ENCODE measurements at regions not wholly inside any gene's neighbourhood (a gene's known extent, or its start where the extent isn't known, plus 50 kb on each side); places are given as distances from the start of the nearest gene placed in this dataset.
"Not testable (repeated sequence)": the region's sequence is repeated elsewhere in the genome, so short reads cannot be mapped to it uniquely, and the experiment has no call there.

DNA sequence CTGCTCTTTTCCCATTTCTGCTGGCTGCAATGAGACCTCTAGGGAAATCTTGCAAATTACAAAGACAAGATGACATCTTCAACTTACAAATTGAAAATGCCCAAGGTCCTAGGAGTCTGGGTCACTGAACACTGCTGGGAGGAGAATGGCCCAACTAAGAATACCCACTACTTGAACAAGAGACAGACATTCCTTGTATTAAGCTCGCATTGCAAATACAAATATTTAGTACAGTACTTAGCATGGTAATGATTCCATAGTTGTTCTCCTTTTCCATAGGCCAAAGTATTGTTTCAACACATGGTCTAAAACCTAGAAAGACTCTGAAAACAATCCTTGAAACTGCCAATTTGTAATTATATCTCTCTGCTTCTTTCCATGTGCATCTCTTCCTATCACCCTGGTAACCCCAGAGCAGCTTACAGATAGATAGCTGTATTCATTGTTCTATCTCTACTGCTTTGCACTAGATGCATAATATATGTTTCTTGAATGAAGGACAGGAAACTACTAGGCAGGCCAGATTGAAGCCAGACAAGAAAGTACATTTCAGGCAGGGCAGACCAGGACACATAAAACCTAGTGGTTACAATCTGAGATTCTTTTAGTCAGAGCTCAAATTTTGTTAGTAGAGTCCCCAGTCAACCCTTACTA lies 1545.7 kb upstream of the TENM4 start:
- DNase-seq (ENCODE audit: low read depth in 2 of 2, low spot score in 1 of 2) = no peak

DNA sequence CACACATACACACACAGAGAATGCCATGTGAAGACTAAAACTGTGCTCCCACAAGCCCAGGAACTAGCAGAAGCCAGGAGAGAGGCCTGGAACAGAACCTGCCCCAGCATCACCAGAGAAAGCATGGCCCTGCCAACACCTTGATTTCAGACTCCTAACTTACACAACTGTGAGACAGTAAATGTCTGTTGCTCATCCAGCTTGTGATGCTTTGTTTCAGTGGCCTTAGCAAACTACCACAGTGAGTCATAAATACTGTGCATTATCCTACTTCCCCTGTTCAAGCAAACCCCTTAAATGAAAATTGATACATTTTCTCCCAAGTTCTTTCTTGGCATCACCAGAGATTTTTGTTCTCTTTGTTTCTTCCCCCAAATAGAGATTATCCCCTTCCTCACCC lies 1539.4 kb upstream of the TENM4 start:
- DNase-seq (ENCODE audit: low read depth in 2 of 2, low spot score in 1 of 2) = no peak

DNA sequence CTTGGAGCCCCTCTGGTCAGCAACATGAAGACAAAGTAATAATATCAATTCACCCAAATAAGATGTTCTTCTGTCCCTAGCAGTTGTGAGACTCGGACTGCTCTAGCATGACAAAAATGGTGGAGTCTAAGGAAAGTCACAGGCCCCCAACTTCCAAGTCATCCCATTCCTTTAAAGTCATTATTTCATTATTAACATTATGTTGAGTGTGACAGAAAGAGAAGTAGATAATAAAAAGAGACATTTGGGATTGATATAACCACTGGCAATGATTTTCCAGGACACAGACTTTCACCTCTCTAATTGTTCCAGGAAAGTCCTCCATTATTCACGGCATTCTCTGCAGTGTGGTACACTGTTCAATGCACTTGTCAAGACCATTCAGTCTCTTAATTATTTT lies 1533.0 kb upstream of the TENM4 start:
- no peak for DNase-seq (ENCODE audit: low read depth in 2 of 2, low spot score in 1 of 2)

DNA sequence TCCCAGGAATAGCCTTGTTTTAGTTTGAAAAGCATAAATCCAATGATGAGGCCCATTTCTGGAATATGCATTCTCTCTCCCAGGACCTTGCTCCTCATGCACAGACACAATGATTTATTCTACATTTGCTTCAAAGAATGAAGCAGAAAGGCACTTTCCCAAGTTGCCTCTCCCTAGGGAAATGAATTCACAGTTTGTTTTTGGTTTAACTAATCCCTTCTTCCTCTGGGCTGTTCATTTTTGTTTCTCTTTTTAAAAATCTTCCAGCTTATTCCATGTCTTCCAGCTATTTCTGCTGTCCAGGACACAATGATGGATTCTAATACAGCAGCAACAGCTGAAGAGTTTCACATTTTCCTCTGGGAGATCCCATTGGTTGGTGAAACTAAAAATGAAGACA lies 1529.2 kb upstream of the TENM4 start:
- DNase-seq (ENCODE audit: low read depth in 2 of 2, low spot score in 1 of 2) = no peak

DNA sequence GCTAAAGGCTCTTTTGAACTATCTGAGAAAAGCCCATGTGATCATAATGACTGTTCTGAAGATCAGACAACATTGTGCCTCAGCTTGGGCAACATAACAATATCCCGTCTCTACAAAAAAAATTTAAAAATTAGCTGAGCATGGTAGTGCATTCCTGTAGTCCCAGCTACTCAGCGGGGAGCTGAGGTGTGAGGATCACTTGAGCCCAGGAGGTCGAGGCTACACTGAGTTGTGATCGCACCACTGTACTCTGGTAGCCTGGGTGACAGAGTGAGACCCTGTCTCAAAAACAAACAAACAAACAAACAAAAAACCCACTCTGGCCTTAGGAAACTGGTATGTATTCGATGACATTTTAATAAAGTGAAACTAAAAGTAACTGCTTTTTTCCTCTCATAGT lies 1526.8 kb upstream of the TENM4 start:
- no peak for DNase-seq (ENCODE audit: low read depth in 2 of 2, low spot score in 1 of 2)

DNA sequence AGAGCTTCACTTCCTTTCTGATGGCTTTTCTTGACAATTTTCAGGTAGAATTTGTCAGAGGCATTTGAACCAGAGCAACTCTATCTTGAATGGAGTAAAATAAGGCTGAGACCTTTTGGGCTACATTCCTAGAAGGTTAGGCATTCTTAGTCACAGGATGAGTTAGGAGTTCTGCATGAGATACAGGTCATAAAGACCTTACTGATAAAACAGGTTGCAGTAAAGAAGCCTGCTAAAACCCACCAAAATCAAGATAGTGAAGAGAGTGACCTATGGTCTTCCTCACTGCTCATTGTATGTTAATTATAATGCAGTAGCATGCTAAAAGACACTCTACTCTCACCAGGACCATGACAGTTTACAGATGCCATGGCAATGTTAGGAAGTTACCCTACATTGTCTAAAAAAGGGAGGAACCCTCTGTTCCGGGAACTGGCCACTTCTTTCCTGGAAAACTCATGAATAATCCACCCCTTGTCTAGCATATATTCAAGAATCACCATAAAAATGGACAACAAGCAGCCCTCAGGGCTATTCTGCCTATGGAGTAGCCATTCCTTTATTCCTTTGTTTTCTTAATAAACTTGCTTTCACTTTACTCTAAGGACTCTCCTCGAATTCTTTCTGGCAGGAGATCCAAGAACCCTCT lies 1519.7 kb upstream of the TENM4 start:
- DNase-seq (ENCODE audit: low read depth in 2 of 2, low spot score in 1 of 2) = no peak

DNA sequence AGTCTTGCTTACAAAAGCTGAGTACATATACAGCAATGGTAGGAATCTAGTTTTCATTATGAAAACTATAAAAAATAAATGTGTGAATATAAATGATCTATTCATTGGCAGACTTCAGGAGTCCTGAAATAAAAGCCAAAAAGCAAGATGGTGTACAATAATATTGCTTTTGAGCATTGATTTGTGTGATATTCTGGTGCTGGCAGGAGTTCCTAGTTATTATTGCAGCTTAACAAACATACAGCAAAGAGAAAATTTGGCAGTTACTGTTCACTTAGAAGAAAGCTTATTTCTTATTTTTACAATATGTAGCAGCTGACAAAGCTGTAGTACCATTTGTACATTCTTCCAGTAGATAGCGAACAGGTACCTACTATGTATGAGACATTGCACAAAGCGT lies 1518.9 kb upstream of the TENM4 start:
- DNase-seq (ENCODE audit: low read depth in 2 of 2, low spot score in 1 of 2) = no peak

DNA sequence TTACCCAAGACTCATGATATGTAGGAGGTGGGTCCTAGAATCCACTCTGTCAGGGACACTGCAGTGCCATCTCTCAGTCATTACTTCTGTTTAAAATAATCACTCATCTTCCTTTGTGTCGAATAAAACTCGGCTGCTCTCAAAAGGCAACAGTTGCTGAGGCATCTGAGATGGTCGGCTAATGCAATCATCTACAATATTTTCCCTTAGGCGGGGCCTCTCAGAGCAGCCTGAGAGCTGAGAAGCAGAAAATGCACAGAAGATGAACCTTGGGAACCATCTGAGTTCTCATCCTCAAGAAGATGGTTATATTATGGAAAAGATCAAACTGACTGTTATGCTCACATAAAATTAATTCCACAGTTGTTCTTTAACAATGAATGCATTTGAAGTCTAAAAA lies 1518.2 kb upstream of the TENM4 start:
- no peak for DNase-seq (ENCODE audit: low read depth in 2 of 2, low spot score in 1 of 2)

DNA sequence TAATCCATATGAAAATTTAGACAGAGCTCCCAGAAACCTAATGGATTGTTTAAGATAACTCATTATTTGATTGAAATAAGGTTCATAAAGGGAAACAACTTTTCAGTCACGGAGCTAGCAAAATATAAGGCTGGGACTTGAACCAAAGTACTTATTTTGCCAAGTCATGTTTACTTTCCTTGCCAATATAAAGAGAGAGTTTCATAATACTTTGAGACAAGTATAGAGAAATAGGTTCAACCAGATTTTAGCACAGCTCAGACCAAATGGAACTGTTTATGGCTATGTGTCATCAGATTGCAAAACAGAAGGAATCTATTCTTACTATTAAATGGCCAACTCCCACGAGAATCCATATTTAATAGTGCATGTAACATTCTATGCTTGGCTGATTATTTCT lies 1517.5 kb upstream of the TENM4 start:
- DNase-seq (ENCODE audit: low read depth in 2 of 2, low spot score in 1 of 2) = no peak

DNA sequence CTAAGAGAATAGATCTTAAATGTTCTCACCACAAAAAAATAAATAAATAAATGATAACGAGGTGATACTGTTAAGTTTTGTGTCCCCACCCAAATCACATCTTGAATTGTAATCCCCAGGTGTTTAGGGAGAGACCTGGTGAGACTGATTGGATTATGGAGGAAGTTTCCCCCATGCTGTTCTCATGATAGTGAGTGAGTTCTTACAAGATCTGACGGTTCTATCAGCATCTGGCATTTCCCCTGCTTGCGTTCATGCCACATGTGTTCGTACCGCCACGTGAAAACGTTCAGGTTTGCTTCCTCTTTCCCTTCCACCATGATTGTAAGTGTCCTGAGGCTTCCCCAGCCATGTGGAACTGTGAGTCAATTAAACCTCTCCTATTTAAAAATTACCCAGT lies 1514.8 kb upstream of the TENM4 start:
- DNase-seq (ENCODE audit: low read depth in 2 of 2, low spot score in 1 of 2) = no peak

DNA sequence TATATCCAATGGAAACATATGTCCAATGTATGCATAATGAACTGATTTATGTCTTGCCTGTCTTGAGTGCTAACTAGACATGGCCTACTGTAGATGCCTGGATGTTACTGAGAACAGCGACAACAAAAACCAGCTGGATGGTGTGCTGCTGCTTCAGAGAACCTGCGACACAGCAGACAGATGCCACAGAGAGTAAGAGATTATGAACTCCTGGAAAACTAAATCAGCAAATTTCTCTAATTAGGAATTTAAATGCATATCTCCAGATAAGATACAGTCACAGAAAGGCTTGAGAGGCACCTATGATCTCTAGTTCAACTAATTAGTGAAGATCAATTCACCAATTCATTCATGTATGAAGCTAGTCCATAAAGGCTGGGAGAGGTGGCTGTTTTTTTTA lies 1508.0 kb upstream of the TENM4 start:
- DNase-seq (ENCODE audit: low read depth in 2 of 2, low spot score in 1 of 2) = no peak

DNA sequence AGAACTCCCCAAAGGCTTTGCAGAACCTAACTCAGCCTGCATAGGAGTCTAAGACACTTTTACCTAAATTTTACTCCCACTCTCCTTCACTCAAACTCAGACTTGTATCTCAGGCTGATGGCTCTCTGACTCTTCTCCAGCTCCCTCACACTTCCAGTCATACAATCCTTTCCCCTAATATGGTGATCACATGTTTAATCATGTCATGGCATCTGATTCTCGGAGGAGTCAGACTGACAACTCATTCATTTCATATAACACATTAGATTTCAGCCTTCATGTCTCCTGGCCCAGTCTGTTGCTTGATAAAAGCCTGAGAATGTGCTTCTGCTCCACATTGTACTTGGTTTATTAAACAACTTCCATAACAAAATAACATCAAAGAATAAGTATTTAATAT lies 1503.9 kb upstream of the TENM4 start:
- no peak for DNase-seq (ENCODE audit: low read depth in 2 of 2, low spot score in 1 of 2)

DNA sequence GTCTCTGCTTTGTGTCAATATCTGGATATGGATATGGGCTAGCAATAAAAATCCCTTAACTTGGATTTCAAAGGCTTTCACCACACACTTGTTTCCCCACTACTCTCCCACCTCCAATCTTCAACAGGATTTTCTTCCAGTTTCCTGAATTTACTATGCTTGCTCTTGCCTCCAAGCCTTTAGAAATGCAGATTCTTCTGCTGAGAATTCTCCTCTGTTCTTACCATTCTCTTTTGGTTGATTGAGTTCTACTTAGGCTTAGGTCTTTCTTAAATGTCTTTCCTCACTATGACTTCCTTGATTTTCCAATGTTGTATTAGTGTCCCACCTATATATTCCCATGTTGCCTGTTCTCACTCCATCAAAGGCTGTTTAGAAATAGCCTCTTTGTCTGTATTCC lies 1502.4 kb upstream of the TENM4 start:
- no peak for DNase-seq (ENCODE audit: low read depth in 2 of 2, low spot score in 1 of 2)

DNA sequence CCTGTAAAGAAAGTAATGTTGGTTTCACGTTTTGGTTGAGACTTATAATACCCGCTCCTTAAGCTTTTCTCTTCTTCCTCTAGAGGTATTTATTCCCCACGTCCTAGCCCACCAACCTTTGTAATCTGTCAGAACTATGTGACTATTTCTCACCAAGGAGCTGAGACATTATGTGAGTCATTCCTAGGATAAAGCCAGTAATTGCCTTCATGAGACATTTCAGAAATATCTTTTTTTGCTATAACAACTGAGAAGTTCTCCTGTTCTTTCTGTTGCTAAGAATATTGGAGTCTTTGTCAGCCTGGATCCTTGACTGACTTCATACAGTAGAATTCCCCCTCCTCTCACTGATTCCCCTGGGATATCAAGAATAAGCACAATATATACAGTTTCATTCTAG lies 1497.0 kb upstream of the TENM4 start:
- DNase-seq (ENCODE audit: low read depth in 2 of 2, low spot score in 1 of 2) = no peak

DNA sequence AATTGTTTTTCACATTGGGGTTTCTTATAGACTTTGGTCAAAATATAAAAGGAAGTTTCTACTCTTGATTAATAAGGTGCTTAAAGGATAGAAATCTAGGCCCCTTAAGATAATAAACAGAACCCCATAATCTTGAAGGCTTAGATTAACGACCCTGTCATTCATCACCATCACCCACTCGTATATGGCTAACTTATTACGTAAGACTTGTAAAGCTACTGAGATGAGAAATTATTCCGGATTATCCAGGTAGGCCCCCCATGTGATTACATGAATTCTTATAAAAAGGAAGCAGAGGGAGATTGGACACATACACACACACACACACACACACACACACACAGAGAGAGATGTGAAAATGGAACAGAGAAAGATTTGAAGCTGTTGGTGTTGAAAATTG lies 1489.2 kb upstream of the TENM4 start:
- no peak for DNase-seq (ENCODE audit: low read depth in 2 of 2, low spot score in 1 of 2)

DNA sequence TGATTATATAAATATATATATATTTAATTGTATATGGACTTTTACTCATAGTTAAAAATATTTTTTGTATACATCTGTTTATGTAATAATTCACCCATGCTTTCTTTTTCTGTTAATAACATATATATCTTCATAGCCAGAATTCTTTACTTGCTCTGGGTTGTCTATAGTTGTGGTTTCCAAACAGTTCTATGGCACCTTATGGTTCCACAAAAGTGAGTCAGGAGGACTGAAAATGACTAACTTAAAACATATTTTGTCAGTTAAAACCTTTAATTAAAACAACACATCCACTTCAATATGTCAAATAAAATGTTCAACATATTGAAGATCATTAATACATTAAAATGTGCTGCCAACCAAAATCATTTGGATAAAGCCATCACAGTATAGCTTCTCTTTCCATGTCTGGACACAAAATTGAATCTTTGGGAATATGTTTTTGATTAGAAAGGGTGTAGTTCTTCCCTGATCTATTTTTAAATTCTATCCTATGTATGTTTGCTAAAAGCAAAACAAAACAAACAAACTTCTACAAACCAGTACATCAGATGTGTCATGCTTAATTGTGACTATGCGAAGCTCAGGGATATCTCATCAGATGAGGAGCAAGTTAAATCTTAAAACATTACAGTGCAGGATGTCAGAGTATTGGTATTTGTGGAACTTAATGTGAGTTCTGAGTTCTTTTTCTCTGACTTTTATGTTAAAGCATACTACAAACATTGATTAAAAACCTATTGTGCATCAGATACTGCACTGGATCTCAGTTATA lies 1488.4 kb upstream of the TENM4 start:
- no peak for DNase-seq (ENCODE audit: low read depth in 2 of 2, low spot score in 1 of 2)

DNA sequence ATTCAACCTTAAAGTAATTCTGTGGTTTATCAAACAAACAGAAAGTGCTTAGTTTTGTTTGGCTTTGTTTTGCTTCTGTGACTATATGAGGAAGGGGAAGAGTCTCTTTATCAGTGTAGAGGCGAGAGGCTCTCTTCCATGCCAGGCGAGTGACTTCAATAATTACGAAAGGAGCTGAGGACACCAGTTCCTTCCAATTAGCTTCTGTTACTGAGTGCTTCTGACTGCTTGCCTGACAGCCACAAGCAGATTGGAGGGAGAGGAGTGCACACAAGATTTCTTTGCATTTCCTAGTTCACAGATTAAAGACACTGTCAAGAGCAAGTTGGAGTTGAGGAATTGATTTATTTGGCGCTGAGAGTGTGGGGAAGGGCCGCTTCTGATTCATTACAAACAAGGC lies 1484.5 kb upstream of the TENM4 start:
- no peak for DNase-seq (ENCODE audit: low read depth in 2 of 2, low spot score in 1 of 2)

DNA sequence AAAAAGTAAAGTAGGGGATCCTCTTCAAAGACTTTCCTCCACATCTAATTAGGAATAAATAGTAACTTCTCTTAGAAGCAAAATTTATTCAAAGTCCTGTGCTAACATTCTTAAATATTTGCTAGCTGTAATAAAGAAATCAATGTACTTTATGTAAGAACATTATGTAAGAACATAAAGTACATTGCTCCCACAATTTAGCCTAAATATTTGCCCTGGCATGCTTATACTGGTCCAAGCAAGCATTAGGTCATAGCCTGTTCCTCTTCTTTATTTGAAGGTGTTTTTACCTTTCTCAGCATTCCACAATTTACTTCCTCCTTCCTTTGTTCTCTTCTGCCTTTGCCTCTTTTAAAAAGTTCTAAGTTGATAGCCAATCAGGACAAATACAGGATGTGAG lies 1480.5 kb upstream of the TENM4 start:
- DNase-seq (ENCODE audit: low read depth in 2 of 2, low spot score in 1 of 2) = not testable (repeated sequence)

DNA sequence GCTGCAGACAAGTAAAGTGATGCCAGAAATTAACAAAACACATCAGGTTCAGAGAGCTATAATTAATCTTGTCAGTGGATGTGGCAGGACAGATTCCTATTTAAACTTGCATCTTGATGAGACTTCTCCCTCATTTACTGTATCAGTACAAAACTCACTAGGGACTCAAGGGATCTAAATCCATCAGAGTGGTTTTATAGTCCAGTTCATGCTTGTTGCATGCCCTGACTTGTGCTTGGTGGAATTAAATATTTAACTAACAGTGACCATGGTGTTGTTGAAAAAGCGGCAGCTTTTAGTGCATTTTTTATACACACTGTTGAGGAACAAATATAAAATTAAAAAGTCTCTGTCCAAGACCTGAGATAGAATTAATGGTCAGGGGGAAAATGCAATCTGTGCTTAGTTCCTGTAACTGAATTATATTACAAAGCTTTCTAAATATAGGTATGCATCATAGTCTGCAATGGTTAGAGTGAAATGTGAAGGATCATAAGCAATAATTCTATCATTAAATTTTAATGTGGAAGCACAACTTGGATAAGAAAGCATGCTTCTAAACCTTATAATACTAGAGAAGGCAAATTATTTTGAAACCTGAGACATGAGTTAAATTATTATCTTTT lies 1475.5 kb upstream of the TENM4 start:
- DNase-seq (ENCODE audit: low read depth in 2 of 2, low spot score in 1 of 2) = no peak

DNA sequence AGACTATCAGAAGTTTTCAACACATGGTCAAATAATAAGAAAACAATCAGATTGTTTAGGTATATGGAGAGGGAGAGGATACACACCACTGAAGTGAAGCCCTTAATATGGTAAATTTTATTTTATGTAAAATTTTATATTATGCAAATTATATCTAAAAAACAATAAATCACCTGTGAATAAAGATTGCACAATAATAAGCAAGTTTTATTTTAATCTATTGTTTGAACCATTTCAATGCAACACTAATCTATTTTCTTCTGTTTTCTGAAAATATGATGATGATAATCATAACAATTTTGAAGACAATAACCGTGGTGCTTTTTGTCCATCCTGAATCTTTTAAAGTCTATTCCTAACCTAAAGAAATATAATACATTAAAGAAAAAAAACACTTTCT lies 1473.5 kb upstream of the TENM4 start:
- DNase-seq (ENCODE audit: low read depth in 2 of 2, low spot score in 1 of 2) = no peak

DNA sequence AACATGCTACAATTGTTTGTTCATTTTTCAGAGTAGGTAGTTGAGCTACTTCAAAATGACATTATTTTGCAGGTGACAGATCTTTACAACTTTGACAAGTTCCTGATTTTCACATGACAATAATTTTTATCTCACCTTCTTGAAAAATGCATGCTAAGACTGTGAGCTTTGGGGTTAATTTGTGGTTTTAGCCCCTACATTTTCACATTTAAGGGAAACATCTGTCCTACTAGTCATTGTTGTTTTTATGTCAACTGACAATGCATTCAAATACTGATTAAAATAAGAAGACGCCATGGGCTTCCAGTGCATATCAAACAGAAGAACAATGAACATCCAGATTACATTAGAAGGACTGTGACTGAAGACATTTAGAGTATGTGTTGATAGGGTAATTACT lies 1470.8 kb upstream of the TENM4 start:
- no peak for DNase-seq (ENCODE audit: low read depth in 2 of 2, low spot score in 1 of 2)

DNA sequence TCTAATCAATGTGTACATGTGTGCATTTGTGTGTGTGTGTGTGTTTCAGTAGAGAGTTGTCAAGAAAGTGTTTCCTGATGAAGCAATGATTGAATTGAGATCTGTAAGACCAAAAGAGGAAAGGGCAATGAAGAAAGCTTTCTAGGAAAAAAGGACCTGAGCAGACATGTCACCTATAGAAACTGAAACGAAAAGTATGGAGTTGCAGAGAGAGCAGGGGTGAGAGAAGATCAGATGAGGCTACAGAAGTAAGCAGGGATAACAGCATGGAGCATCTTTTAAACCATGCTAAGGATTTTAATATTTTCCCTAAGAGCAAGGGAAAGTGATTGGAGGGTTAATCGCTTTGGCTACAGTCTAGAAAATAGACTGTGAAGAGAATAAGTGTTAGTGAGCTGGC lies 1459.4 kb upstream of the TENM4 start:
- DNase-seq (ENCODE audit: low read depth in 2 of 2, low spot score in 1 of 2) = no peak

All from stimulated activated CD8-positive, alpha-beta memory T cell treated with anti-CD3 and anti-CD28 coated beads, Interleukin-4, amount 100 ng/mL, for 1 hour (primary cell).